GM21515 (cell line): ENCODE measurements at regions not wholly inside any gene's neighbourhood (a gene's known extent, or its start where the extent isn't known, plus 50 kb on each side); places are given as distances from the start of the nearest gene placed in this dataset.
"Not testable (repeated sequence)": the region's sequence is repeated elsewhere in the genome, so short reads cannot be mapped to it uniquely, and the experiment has no call there.

Experiments
- ATAC-seq: cut with Tn5 transposase; IDR thresholded peaks from one replicate; pipeline ENCODE4 v1.9.1; 2021; ENCODE audit not compliant: unreplicated experiment

DNA sequence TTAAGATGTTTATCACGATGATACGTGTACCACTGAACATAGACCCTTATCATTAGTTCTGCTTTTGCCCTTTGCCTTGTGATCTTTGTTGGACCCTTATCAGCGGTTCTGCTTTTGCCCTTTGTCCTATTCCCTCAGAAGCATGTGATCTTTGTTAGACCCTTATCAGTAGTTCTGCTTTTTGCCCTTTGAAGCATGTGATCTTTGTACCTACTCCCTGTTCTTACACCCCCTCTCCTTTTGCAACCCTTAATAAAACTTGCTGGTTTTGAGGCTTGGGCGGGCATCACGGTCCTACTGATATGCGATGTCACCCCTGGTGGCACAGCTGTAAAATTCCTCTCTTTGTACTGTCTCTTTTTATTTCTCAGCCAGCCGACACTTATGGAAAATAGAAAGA lies 117.0 kb downstream of the SDHAF3 start:
- not testable (repeated sequence) for ATAC-seq

DNA sequence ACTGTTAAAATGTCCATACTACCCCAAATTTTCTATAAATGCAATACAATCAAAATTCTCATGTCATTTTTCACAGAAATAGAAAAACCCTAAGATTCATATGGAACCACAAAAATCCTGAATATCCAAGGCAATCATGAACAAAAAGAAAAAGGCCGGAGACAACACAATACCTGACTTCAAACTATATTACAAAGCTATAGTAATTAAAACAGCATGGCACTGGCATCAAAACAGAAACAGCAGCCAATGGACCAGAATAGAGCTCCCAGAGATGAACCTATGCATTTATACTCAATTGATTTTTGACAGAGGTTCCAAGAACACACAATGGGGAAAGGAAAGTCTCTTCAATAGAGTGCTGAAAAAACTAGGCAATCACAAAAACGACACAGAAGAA lies 128.8 kb downstream of the SDHAF3 start:
- ATAC-seq = no peak

DNA sequence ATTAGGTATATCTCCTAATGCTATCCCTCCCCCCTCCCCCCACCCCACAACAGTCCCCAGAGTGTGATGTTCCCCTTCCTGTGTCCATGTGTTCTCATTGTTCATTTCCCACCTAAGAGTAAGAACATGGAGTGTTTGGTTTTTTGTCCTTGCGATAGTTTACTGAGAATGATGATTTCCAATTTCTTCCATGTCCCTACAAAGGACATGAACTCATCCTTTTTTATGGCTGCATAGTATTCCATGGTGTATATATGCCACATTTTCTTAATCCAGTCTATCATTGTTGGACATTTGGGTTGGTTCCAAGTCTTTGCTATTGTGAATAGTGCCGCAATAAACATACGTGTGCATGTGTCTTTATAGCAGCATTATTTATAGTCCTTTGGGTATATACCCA lies 140.7 kb downstream of the SDHAF3 start:
- not testable (repeated sequence) for ATAC-seq

DNA sequence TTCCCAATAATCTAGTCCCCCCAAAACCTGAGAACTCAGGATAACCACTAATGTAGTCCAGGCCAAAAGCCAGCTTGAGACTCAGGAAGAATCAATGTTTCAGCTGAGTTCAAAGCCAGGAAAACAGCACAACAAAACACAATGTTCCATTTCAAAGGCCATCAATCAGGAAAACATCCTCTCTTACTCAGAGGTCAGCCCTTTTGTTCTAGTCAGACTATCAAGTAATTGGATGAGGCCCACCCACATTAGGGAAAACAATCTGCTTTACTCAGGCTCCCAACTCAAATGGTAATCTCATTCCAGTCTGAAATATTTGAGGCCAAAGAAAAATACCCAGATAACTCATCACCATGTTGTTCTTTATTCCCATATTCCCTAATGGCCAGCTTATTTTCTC lies 152.2 kb downstream of the SDHAF3 start:
- no peak for ATAC-seq

DNA sequence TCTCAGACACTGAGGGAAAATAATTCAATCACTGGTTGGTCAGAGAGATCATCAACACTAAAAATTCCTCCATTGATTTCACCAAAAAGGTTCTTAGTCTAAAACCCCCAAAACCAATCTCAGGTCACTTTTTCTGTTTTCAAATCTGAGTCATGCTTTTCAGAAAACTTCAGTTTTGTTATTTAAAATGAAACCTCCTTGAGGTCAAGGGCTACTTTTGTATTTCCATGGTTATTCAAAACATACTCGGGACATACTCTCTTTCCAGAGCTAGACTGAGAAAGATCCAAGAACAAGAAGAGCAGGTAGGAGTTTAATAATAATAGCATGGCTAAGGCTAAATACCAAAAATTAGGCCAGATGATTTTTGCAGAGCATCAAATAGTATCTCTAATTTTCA lies 152.8 kb downstream of the SDHAF3 start:
- no peak for ATAC-seq

DNA sequence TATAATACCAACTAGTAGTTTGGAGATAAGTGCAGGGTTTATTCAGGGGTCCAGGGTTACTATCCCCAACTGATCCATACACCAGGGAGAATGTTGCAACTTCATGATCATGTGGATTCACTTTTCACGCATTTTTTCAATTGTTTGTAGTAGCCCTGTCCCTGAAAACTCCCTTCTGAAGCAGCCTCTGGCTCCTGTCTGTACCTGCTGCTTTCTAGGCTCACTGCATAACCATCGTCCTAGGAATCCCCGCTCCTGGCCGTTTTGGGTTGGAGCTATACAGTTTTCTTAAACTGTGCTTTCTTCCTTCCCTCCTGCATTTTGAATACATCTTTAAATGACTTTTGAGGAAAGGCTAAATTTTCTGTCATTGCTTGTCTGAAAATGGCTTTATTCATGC lies 154.1 kb downstream of the SDHAF3 start:
- ATAC-seq = no peak

DNA sequence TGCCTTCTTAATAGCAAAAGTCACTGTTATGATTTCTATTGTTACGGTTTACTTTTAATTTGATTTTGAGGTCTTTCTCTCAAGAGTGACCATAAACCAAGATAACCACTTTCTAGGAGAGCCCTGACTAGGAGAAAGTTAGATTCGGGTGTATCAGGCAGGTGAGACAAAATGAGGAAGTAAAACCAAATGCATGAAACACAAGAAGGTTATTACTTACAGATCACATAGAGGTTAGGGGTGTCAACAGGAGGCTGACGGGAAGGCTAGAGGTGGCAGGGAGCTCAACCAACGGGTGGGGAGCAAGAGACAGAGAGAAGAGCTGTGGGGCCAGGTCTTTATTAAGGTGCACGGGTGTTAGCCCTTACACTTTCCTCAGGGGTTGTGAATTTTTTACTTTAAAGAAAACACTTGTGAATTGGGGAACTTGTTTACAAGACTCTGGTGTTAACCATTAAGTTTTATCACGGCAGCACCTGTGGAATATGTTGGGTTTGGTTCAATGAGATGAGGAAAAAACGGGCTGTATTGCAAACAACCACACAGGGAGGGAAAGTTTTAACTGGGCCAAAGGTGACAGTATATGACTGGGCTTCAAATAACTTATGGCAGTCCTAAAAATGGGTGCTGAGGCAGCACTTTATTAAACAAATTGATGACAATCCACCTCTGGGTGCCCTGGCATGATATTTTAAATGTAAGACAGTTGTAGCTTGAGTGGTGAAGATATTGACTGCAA lies 154.9 kb downstream of the SDHAF3 start:
- peak; percentile 77 for ATAC-seq

DNA sequence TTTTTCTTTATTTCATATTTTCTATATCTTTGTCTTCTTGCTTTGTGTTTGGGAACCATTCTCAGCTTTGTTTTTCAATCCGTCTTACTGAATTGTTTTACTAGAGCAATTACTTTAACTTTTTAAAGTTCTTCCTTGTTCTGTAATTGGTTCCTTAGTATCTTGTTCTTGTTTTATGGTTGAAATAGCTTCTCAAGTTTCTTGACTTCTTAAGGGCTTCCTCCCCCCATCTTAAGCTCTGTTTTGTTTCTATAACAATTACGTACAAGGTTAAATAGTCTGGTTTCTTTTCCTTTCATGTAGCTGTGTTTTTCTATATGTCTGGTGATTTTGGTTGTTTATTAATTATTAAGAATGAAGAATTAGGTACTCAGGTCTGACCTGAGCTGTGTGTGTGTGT lies 158.0 kb downstream of the SDHAF3 start:
- no peak for ATAC-seq

DNA sequence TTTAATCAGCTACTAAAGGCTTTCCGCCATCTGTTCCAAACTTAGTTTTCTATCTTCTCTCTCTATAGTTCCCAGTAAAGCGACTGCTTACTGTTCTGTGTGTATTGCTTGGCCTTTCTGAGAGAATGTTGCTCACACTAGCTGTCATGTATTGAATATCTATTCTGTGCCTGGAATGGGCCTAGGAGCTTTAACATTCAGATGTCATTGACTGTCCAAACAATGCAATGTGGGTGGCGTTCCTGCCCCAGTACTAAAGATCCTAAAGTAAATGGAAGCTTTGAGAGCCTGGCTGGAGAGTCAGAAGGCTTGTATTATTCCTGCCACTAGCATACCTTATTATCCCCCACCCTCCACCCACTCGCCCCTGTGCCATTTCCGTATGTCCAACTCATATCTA lies 163.5 kb downstream of the SDHAF3 start:
- no peak for ATAC-seq

DNA sequence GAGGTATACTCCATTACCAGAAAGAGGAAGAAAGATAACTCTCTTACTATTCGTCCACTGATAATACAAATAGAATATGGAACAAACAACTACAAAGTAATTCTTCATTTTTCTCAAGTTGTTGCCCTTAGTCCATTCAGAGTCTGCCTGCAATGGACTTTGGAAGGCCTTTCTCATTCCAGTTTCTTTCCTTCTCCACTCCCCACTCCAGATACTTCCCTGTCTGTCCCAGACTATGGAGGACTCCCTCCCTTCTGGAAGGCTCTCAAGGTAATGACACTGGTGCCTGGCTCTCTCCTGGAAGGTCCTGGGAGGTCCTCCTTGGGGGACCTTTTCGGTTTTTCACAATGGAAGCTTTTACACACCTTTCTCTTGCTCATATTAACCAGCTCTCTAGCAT lies 167.8 kb downstream of the SDHAF3 start:
- ATAC-seq = no peak

DNA sequence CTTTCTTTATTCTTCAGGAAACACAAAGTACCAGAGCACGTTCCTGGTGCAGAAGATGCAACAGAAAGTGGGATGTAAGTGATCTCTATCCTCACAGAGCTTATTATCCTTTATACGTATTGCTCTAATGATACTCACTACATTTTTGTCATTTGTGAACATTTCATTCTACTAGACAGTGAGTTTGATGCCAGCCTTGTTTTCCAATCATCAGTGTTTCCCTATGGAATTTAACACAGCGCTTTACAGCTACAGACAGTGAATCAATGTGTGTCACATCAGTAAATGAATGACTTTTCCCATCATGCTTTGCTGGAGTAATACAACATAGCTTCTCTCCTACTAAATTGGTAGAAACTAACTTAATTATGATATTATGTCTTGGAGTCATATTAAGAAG lies 175.5 kb downstream of the SDHAF3 start:
- no peak for ATAC-seq

DNA sequence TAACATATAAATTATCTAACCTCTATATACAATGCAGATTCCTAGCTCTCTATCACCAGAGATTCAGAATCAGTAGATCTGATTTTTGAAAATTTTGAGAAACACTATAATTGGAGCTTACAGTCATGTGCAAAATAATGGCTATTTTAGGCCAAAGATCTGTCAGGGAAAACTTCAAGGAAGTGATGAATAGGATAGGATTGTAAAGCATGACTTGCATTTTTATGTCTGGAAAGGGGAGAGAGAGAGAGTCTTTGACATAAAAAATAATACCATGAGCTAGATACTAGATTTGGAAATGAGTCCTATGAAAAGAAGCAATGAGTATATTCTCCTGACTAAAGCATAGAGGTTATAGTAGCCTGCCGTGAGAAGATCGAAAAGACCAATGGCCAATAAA lies 181.1 kb downstream of the SDHAF3 start:
- no peak for ATAC-seq

DNA sequence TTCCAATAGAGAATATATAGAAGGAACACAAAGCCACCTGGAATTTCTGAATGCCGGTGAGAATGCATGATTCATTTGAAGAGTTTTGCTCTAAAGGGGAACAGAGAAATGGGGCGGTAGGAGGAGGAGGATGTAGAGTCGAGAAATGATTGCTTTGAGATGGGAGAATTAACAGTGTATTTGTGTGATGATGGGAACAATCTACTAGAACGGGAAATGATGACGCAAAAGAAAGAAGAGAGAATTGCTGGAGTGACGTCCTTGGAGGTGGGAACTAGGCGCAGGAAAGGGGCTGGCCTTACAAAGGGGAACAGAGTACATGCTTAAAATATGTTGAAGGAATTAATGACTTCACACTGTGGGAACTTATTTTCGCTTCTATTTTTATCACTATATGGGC lies 188.1 kb downstream of the SDHAF3 start:
- ATAC-seq = no peak

DNA sequence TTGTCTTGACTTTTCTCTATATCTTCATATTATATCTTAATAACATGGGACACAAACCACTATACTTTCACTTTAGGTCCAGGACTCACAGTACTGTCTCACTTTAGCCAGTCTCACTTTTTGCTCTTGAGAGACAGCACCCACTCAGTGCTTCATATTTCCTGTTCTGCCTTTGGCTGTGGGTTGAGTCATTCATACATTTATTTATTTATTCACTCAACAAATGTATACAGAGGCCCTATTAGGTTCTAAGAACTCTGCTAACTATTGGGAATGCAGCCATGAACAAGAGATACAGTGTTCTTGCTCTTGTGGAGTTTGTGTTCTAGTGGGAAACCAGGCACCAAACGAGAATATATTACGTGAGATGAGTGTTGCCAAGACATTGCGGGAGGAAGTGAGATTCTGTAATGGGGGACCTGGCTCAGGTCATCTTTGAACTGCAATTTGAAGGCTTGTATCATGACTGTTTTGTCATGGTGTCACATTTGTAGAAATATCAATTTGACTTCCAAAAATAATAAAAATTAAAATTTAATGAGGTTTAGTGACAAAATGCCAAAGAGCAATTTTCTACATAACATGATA lies 190.1 kb downstream of the SDHAF3 start:
- ATAC-seq = no peak

DNA sequence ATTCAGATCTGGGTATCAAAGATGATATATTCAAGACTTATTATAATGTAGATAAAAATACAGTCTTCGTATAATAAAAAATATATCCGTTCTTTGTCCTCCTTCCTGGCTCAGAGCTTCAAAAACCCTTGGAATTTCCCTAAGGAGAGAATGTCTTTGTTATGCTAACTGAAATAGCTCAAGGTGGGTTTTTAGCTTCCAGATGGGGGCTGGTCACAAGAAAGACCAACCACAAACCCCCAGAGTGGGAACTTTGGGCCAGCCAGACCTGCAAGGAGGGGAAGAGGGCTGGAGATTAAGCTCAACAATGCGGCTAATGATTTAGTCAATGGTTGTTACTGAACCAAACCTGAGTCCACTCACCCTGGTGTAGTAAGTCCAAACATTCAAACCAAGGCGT lies 196.4 kb downstream of the SDHAF3 start:
- no peak for ATAC-seq

DNA sequence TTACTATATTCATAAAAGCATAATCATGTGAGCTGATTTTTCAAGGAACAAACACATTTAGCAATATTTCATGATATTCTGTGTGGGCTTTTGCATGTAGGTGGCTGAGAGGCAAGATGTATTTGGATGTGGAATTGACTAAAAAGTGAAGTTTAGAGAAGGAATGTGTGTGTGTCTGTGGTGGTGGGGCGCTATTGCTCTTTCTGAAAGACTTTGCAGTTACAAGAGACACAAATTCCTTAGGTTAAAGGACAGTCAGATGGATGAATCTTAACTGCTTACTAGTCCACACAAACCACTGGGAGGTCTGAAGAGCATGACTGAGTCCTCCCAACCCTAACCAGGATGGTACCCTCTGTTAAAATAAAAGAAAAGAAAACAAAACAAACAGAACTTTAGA lies 200.1 kb downstream of the SDHAF3 start:
- no peak for ATAC-seq

DNA sequence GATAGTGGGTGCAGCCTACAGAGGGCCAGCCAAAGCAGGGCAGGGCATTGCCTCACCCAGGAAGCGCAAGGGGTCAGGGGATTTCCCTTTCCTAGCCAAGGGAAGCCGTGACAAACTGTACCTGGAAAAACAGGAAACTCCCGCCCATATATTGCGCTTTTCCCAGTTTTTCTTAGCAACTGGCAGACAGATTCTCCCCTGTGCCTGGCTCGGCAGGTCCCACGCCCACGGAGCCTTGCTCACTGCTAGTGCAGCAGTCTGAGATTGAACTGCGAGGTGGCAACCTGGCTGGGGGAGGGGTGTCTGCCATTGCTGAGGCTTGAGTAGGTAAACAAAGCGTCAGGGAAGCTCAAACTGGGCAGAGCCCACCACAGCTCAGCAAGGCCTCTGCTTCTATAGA lies 212.4 kb downstream of the SDHAF3 start:
- ATAC-seq = not testable (repeated sequence)

DNA sequence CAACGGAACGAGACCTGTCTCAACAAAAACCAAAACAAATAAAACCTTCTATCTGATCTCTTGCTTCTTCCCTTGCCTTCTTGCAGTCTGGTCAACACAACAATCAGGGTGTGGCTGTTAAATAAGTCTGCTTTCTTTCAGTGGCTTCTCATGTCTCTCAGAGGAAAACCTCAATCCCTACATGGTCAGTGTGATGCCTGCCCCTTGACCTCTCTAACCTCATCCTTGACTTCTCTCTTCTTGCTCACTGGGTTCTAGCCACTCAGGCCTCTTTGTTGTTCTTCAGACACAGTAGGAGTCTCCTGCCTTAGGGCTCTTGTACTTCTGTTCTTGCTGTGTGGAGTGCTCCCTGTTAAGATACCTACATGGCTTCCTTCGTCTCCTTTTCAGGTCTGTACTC lies 220.4 kb downstream of the SDHAF3 start:
- ATAC-seq = no peak

DNA sequence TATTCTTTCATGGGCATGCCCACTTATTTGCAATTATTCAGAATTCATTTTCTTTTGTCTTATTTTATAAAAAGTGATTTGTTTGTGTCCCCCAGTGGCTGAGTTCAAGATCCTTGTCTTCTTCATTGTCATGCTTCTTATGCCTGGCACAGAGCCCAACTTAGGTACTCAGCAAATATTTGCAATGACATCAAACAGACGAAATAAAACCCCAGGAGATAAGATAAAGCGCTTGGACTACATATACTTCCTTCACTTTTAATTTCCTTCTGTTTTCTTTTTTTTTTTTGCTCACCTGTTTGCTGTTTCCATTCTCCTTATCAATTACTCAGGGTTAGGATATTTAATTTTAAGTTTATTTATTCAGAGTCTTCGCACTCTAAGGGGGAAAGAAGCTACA lies 225.0 kb downstream of the SDHAF3 start:
- no peak for ATAC-seq

DNA sequence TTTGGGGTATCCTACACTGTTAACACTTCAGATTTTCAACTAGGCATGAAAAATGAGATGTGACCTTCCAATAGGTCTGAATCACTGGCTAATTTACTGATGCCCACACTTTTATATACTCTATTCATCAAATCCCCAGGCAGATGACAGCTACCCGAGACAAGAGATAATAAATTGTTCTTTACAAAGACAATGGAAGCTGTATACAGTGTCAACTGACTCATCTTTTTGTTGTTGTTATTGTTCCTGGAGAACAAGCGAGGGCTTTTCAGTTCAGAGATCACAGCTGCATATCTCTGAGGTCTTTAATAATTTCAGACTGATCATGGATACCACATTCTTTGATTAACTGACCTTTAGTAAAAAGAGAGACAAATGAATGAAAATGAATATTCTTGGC lies 228.9 kb downstream of the SDHAF3 start:
- ATAC-seq = no peak

DNA sequence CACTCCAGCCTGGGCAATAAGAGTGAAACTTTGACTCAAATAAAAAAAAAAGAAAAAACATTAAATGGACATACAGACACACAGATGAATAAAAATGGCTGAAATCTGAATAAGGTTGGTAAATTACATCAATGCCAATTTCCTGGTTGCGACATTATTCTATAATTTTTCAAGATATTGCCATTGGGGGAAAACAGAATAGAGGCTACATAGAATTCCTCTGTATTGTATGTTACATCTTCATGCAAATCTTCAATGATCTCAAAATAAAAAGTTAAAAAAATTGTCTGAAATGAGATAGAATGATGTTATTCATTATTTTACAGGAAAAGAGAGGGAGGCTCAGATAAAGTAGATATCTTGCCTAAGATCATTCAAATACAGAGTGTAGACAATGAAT lies 234.0 kb downstream of the SDHAF3 start:
- no peak for ATAC-seq

DNA sequence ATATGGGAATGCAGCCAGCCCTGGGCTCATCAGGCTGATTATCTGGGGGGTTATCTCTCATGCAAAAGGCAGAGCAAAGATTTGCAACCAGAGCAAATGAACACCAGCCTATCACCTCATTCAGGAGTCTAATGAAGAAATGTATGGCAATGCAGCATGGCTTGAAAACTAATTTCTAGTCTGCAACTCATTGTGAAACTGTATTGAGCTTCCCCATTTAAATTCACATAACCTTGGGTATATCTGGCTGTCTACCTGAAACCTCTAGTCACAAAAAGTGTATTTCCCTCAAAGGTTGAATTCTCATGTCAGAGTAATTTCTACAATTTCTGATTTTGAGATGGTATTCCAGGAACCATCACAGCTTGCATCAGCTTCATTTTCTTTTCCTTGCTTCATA lies 240.0 kb downstream of the SDHAF3 start:
- no peak for ATAC-seq

DNA sequence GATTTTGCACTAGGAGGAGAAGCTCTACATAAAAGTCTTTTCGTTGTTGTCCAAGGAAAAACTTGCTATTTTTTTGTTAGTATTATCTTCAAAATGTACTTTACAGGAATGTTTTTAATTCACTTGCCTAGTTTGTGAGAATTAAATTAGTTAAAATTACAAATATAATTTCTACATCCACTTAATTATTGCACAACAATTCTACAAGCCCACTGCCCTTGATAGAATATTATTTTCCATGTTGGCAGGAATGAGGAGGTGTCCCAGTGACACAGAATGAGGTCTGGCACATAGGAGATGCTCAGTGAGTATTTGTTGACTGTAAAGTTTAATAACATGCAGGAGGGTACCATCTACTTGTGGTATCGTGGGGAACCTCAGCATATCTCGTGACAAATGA lies 255.4 kb downstream of the SDHAF3 start:
- no peak for ATAC-seq
